HCT116 (cell line): ENCODE measurements at regions not wholly inside any gene's neighbourhood (a gene's known extent, or its start where the extent isn't known, plus 50 kb on each side); places are given as distances from the start of the nearest gene placed in this dataset.

ENCODE experiments used
- CTCF ChIP-seq, 3 experiments: fragments of 200-600 bp in 1 of 3; sonication (generic) in 1 of 3; IDR thresholded peaks in 2 of 3; conservative IDR thresholded peaks in 1 of 3; 2 replicates each; pipeline ENCODE4 v1.5.1; 2012 to 2017; ENCODE audit warnings: low read depth in 2 of 3, low read length in 2 of 3, antibody characterized with exemption in 1 of 3, borderline replicate concordance in 1 of 3, control low read depth in 1 of 3, mild to moderate bottlenecking in 1 of 3, mixed read lengths in 1 of 3, mixed run types in 1 of 3, moderate library complexity in 1 of 3; ENCODE audit not compliant: insufficient read depth in 1 of 3
- EGR1 ChIP-seq: IDR thresholded peaks from 2 replicates; pipeline ENCODE4 v1.6.1; 2012; ENCODE audit warnings: low read depth
- ELF1 ChIP-seq: IDR thresholded peaks from 2 replicates; pipeline ENCODE4 v1.6.1; 2012; ENCODE audit warnings: low read depth, borderline replicate concordance
- EZH2 ChIP-seq: fragments of 200-600 bp; sonication (generic); IDR thresholded peaks from 2 replicates; pipeline ENCODE4 v1.6.1; 2017; ENCODE audit warnings: antibody characterized with exemption, mixed run types
- EZH2phosphoT487 ChIP-seq: fragments of 200-600 bp; IDR thresholded peaks from 2 replicates; pipeline ENCODE4 v1.6.1; 2018; ENCODE audit warnings: antibody characterized with exemption, borderline replicate concordance
- MAX ChIP-seq: IDR thresholded peaks from 2 replicates; pipeline ENCODE4 v1.6.1; 2012
- POLR2A ChIP-seq: IDR thresholded peaks from 2 replicates; pipeline ENCODE4 v1.7.0; 2011; ENCODE audit warnings: borderline replicate concordance; ENCODE audit not compliant: insufficient read depth, insufficient read length; ENCODE audit errors: extremely low read depth
- POLR2AphosphoS5 ChIP-seq: IDR thresholded peaks from 2 replicates; pipeline ENCODE4 v1.6.1; 2011; ENCODE audit warnings: mild to moderate bottlenecking, low read depth, low read length, moderate library complexity
- SP1 ChIP-seq: IDR thresholded peaks from 2 replicates; pipeline ENCODE4 v1.6.1; 2012; ENCODE audit warnings: low read depth
- YY1 ChIP-seq: IDR thresholded peaks from 2 replicates; pipeline ENCODE4 v1.6.1; 2011; ENCODE audit warnings: low read length, low read depth, moderate library complexity, mild to moderate bottlenecking; ENCODE audit not compliant: insufficient replicate concordance; ENCODE audit errors: extremely low read depth
- ZBTB33 ChIP-seq: IDR thresholded peaks from 2 replicates; pipeline ENCODE4 v1.6.1; 2011; ENCODE audit warnings: mild to moderate bottlenecking, low read length, moderate library complexity; ENCODE audit not compliant: insufficient replicate concordance; ENCODE audit errors: extremely low read depth
- ZNF274 ChIP-seq: fragments of 200-500 bp; sonication (Bioruptor generic); IDR thresholded peaks from 2 replicates; pipeline ENCODE4 v1.6.1; 2014; ENCODE audit warnings: mild to moderate bottlenecking, low read depth, low read length, inconsistent platforms

- TF ChIP-seq CTCF (IDR thresholded peaks at IDR 0.05 in 2 of 3, conservative IDR thresholded peaks at IDR 0.05 in 1 of 3; ENCODE audit: borderline replicate concordance in 1 of 3, insufficient read depth in 1 of 3, low read depth in 2 of 3, low read length in 2 of 3) (no peak), POLR2AphosphoS5 (no peak), YY1 (no peak), ZBTB33 (no peak), EZH2 (no peak), ZNF274 (no peak), POLR2A (no peak), EZH2phosphoT487 (no peak), EGR1 (no peak), SP1 (no peak), MAX (no peak), ELF1 (no peak)
Measured at GRCh38 chr20:3312940-3313682, 74.1 kb upstream of the SLC4A11 start.
